ENCODE measurements at regions not wholly inside any gene's neighbourhood (a gene's known extent, or its start where the extent isn't known, plus 50 kb on each side); places are given as distances from the start of the nearest gene placed in this dataset.

GRCh38 chr6:164023535-164023934 lies 609.0 kb downstream of the QKI start:
- TF ChIP-seq TOX (CRISPR knock-in tag; IDR thresholded peaks at IDR 0.05; ENCODE audit: borderline replicate concordance) (no peak), TSHZ2 (CRISPR knock-in tag; IDR thresholded peaks at IDR 0.05) (no peak), ARNTL (CRISPR knock-in tag; IDR thresholded peaks at IDR 0.05; ENCODE audit: borderline replicate concordance, low read depth) (no peak), PATZ1 (CRISPR knock-in tag; IDR thresholded peaks at IDR 0.05; ENCODE audit: borderline replicate concordance) (no peak), POU6F1 (CRISPR knock-in tag; IDR thresholded peaks at IDR 0.05; ENCODE audit: borderline replicate concordance, low read depth) (no peak), ZNF70 (CRISPR knock-in tag; IDR thresholded peaks at IDR 0.05) (no peak), ZC3H10 (CRISPR knock-in tag; IDR thresholded peaks at IDR 0.05) (no peak), ZFP30 (CRISPR knock-in tag; IDR thresholded peaks at IDR 0.05) (no peak), RARB (CRISPR knock-in tag; IDR thresholded peaks at IDR 0.05) (no peak), ZNF8 (CRISPR knock-in tag; IDR thresholded peaks at IDR 0.05) (no peak), ZNF565 (CRISPR knock-in tag; conservative IDR thresholded peaks at IDR 0.05; ENCODE audit: low read depth) (no peak)

Measured in SK-N-SH treated with all-trans-retinoic acid at 6 μM for 48 hours (cell line).